Muscle of leg (tissue), 3 donors: ENCODE measurements at regions not wholly inside any gene's neighbourhood (a gene's known extent, or its start where the extent isn't known, plus 50 kb on each side); places are given as distances from the start of the nearest gene placed in this dataset.
A peak's percentile ranks its signal among the peaks of the same experiment; 100 is the strongest.

Source experiments
- DNase-seq: peaks from one replicate; pipeline ENCODE4 v3.0.0; 2013
- H3K27ac ChIP-seq: one replicate; pipeline ENCODE4 v1.5.1; 2013; ENCODE audit warnings: mild to moderate bottlenecking, low read length, control low read depth
- H3K27me3 ChIP-seq: one replicate; pipeline ENCODE4 v1.6.1; 2013; ENCODE audit warnings: low read length; ENCODE audit not compliant: control insufficient read depth, insufficient read depth
- H3K36me3 ChIP-seq: one replicate; pipeline ENCODE4 v1.6.1; 2013; ENCODE audit warnings: low read length; ENCODE audit not compliant: control insufficient read depth, insufficient read depth
- H3K4me1 ChIP-seq: one replicate; pipeline ENCODE4 v1.6.1; 2013; ENCODE audit warnings: low read length; ENCODE audit not compliant: control insufficient read depth, insufficient read depth
- H3K4me3 ChIP-seq: one replicate; pipeline ENCODE4 v1.5.1; 2013; ENCODE audit warnings: low read length, control low read depth
- H3K9me3 ChIP-seq: replicated peaks from 2 replicates; pipeline ENCODE4 v1.6.1; 2013; ENCODE audit warnings: low read depth, low read length; ENCODE audit not compliant: control insufficient read depth
- WGBS: methylation state at CpG from one replicate; pipeline ENCODE4 v1.1.5; 2013; ENCODE audit warnings: missing lambda C conversion rate; ENCODE audit not compliant: insufficient coverage; 5-methylcytosine and 5-hydroxymethylcytosine counted together

GRCh38 chr11:79990141-79990540 lies 549.3 kb upstream of the TENM4 start:
- no peak overlapping the region for H3K27ac ChIP-seq
- H3K9me3 ChIP-seq = no peaks in the 10 kb centered on the region
- no peaks in the 10 kb centered on the region for H3K27me3 ChIP-seq
- H3K36me3 ChIP-seq = no peaks in the 10 kb centered on the region
- no peaks in the 10 kb centered on the region for H3K4me1 ChIP-seq
- 35% methylated on average over 2 of the region's 3 CpGs for WGBS
- no peak overlapping the region for H3K4me3 ChIP-seq
- DNase-seq = no peak

- H3K27ac ChIP-seq = no peak overlapping the region
- no peaks in the 10 kb centered on the region for H3K4me1 ChIP-seq
- no peak overlapping the region for H3K4me3 ChIP-seq
- no peaks in the 10 kb centered on the region for H3K27me3 ChIP-seq
- no CpG with 5 or more reads among the region's 4 CpGs for WGBS
- H3K36me3 ChIP-seq = no peaks in the 10 kb centered on the region
- H3K9me3 ChIP-seq = no peaks in the 10 kb centered on the region
- DNase-seq = no peak
These were observed 541.4 kb upstream of the TENM4 start for GRCh38 chr11:79982185-79982584.

GRCh38 chr11:79980916-79981315 lies 540.1 kb upstream of the TENM4 start:
- Histone ChIP-seq H3K4me1 (no peaks in the 10 kb centered on the region), H3K36me3 (no peaks in the 10 kb centered on the region), H3K27ac (no peak overlapping the region), H3K9me3 (no peaks in the 10 kb centered on the region), H3K4me3 (no peak overlapping the region), H3K27me3 (no peaks in the 10 kb centered on the region)
- DNase-seq = no peak

- DNase-seq = peak; percentile 4
- no peaks in the 10 kb centered on the region for H3K27me3 ChIP-seq
- H3K4me1 ChIP-seq = no peaks in the 10 kb centered on the region
- no peaks in the 10 kb centered on the region for H3K9me3 ChIP-seq
- no peak overlapping the region for H3K4me3 ChIP-seq
- no peaks in the 10 kb centered on the region for H3K36me3 ChIP-seq
- WGBS = 59% methylated on average over 2 of the region's 7 CpGs
- H3K27ac ChIP-seq = no peak overlapping the region
These were observed 533.1 kb upstream of the TENM4 start for GRCh38 chr11:79973721-79974617.

- DNase-seq = no peak
- H3K9me3 ChIP-seq = no peaks in the 10 kb centered on the region
- no peaks in the 10 kb centered on the region for H3K27me3 ChIP-seq
- no peak overlapping the region for H3K27ac ChIP-seq
- no peaks in the 10 kb centered on the region for H3K4me1 ChIP-seq
- no peaks in the 10 kb centered on the region for H3K36me3 ChIP-seq
- no peak overlapping the region for H3K4me3 ChIP-seq
- no CpG with 5 or more reads among the region's 3 CpGs for WGBS
These were observed 530.4 kb upstream of the TENM4 start for GRCh38 chr11:79971255-79971654.

GRCh38 chr11:79966592-79966991 lies 525.8 kb upstream of the TENM4 start:
- H3K27me3 ChIP-seq = no peaks in the 10 kb centered on the region
- DNase-seq = no peak
- WGBS = 60% methylated on average over 1 of the region's 1 CpG
- H3K9me3 ChIP-seq = no peaks in the 10 kb centered on the region
- no peaks in the 10 kb centered on the region for H3K36me3 ChIP-seq
- no peak overlapping the region for H3K27ac ChIP-seq
- no peaks in the 10 kb centered on the region for H3K4me1 ChIP-seq
- no peak overlapping the region for H3K4me3 ChIP-seq

- no peak for DNase-seq
- WGBS = 0% methylated on average over 1 of the region's 5 CpGs
- H3K9me3 ChIP-seq = peaks cover 6% of the 10 kb centered on the region
- no peak overlapping the region for H3K4me3 ChIP-seq
- H3K27me3 ChIP-seq = no peaks in the 10 kb centered on the region
- H3K27ac ChIP-seq = no peak overlapping the region
- H3K36me3 ChIP-seq = no peaks in the 10 kb centered on the region
- no peaks in the 10 kb centered on the region for H3K4me1 ChIP-seq
These were observed 523.2 kb upstream of the TENM4 start for GRCh38 chr11:79963856-79964645.

GRCh38 chr11:79960461-79960860 lies 519.6 kb upstream of the TENM4 start:
- no peak for DNase-seq
- H3K36me3 ChIP-seq = no peaks in the 10 kb centered on the region
- H3K4me1 ChIP-seq = no peaks in the 10 kb centered on the region
- H3K9me3 ChIP-seq = peaks cover 11% of the 10 kb centered on the region
- no peak overlapping the region for H3K4me3 ChIP-seq
- H3K27me3 ChIP-seq = no peaks in the 10 kb centered on the region
- no peak overlapping the region for H3K27ac ChIP-seq

- H3K27me3 ChIP-seq = no peaks in the 10 kb centered on the region
- no peak overlapping the region for H3K4me3 ChIP-seq
- no CpG with 5 or more reads among the region's 2 CpGs for WGBS
- no peak for DNase-seq
- no peaks in the 10 kb centered on the region for H3K4me1 ChIP-seq
- peaks cover 11% of the 10 kb centered on the region for H3K9me3 ChIP-seq
- no peak overlapping the region for H3K27ac ChIP-seq
- no peaks in the 10 kb centered on the region for H3K36me3 ChIP-seq
These were observed 518.5 kb upstream of the TENM4 start for GRCh38 chr11:79959318-79959717.

GRCh38 chr11:79957702-79958101 lies 516.9 kb upstream of the TENM4 start:
- Histone ChIP-seq H3K27ac (no peak overlapping the region), H3K4me1 (no peaks in the 10 kb centered on the region), H3K27me3 (no peaks in the 10 kb centered on the region), H3K36me3 (no peaks in the 10 kb centered on the region), H3K9me3 (peaks cover 11% of the 10 kb centered on the region), H3K4me3 (no peak overlapping the region)
- no peak for DNase-seq
